ENCODE measurements at regions not wholly inside any gene's neighbourhood (a gene's known extent, or its start where the extent isn't known, plus 50 kb on each side); places are given as distances from the start of the nearest gene placed in this dataset.

DNA sequence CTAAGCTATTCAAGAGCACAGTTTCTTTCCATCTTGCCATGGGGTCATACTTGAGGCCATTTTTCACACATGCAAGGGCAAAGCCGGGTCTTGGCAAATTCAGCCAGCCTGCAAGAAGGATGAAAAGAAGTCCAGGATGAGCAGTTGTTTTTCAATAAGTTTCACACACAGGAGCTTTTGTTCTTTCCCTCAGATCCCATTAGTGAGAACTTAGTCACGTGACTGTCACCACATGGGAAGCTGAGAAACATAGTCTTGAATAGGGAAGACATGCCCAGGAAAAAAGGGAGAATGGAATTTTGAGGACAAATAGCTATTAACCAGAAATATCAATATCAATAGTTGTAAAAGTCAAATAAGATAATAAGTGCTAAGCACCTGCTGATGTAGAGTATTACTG is 137.7 kb downstream of the AHR start:
- H3K4me3 ChIP-seq (ENCODE audit: low read depth in 2 of 2, low read length in 1 of 2) = no peak overlapping the region
- TF ChIP-seq POLR2AphosphoS5 (IDR thresholded peaks at IDR 0.05; ENCODE audit: low read depth, low read length) (no peak), RAD21 (IDR thresholded peaks at IDR 0.05; ENCODE audit: low read length) (no peak), FOSL2 (IDR thresholded peaks at IDR 0.05; ENCODE audit: borderline replicate concordance, low read depth) (no peak), JUND (IDR thresholded peaks at IDR 0.05) (no peak), TEAD4 (IDR thresholded peaks at IDR 0.05; ENCODE audit: borderline replicate concordance, insufficient read depth) (no peak), FOXM1 (IDR thresholded peaks at IDR 0.05; ENCODE audit: low read depth) (no peak), RFX5 (IDR thresholded peaks at IDR 0.05; ENCODE audit: low read length) (no peak), SIN3A (IDR thresholded peaks at IDR 0.05; ENCODE audit: borderline replicate concordance, low read depth, low read length) (no peak), SMC3 (IDR thresholded peaks at IDR 0.05; ENCODE audit: low read depth, low read length) (no peak), GATA2 (CRISPR knock-in tag; IDR thresholded peaks at IDR 0.05) (no peak), NRF1 (IDR thresholded peaks at IDR 0.05; ENCODE audit: low read depth, low read length) (no peak), TAF1 (IDR thresholded peaks at IDR 0.05; ENCODE audit: borderline replicate concordance, low read depth, low read length) (no peak), GABPA (IDR thresholded peaks at IDR 0.05; ENCODE audit: low read depth) (no peak)
- TF ChIP-seq, protein P1, sequence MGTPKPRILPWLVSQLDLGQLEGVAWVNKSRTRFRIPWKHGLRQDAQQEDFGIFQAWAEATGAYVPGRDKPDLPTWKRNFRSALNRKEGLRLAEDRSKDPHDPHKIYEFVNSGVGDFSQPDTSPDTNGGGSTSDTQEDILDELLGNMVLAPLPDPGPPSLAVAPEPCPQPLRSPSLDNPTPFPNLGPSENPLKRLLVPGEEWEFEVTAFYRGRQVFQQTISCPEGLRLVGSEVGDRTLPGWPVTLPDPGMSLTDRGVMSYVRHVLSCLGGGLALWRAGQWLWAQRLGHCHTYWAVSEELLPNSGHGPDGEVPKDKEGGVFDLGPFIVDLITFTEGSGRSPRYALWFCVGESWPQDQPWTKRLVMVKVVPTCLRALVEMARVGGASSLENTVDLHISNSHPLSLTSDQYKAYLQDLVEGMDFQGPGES (IDR thresholded peaks at IDR 0.05; ENCODE audit: low read depth, low read length) = no peak
- TF ChIP-seq, protein P2, sequence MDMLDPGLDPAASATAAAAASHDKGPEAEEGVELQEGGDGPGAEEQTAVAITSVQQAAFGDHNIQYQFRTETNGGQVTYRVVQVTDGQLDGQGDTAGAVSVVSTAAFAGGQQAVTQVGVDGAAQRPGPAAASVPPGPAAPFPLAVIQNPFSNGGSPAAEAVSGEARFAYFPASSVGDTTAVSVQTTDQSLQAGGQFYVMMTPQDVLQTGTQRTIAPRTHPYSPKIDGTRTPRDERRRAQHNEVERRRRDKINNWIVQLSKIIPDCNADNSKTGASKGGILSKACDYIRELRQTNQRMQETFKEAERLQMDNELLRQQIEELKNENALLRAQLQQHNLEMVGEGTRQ (IDR thresholded peaks at IDR 0.05; ENCODE audit: borderline replicate concordance, low read depth, low read length) = no peak
- TF ChIP-seq, protein P3, sequence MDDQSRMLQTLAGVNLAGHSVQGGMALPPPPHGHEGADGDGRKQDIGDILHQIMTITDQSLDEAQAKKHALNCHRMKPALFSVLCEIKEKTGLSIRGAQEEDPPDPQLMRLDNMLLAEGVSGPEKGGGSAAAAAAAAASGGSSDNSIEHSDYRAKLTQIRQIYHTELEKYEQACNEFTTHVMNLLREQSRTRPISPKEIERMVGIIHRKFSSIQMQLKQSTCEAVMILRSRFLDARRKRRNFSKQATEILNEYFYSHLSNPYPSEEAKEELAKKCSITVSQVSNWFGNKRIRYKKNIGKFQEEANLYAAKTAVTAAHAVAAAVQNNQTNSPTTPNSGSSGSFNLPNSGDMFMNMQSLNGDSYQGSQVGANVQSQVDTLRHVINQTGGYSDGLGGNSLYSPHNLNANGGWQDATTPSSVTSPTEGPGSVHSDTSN (IDR thresholded peaks at IDR 0.05) = no peak
- TF ChIP-seq, protein P4, sequence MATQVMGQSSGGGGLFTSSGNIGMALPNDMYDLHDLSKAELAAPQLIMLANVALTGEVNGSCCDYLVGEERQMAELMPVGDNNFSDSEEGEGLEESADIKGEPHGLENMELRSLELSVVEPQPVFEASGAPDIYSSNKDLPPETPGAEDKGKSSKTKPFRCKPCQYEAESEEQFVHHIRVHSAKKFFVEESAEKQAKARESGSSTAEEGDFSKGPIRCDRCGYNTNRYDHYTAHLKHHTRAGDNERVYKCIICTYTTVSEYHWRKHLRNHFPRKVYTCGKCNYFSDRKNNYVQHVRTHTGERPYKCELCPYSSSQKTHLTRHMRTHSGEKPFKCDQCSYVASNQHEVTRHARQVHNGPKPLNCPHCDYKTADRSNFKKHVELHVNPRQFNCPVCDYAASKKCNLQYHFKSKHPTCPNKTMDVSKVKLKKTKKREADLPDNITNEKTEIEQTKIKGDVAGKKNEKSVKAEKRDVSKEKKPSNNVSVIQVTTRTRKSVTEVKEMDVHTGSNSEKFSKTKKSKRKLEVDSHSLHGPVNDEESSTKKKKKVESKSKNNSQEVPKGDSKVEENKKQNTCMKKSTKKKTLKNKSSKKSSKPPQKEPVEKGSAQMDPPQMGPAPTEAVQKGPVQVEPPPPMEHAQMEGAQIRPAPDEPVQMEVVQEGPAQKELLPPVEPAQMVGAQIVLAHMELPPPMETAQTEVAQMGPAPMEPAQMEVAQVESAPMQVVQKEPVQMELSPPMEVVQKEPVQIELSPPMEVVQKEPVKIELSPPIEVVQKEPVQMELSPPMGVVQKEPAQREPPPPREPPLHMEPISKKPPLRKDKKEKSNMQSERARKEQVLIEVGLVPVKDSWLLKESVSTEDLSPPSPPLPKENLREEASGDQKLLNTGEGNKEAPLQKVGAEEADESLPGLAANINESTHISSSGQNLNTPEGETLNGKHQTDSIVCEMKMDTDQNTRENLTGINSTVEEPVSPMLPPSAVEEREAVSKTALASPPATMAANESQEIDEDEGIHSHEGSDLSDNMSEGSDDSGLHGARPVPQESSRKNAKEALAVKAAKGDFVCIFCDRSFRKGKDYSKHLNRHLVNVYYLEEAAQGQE (IDR thresholded peaks at IDR 0.05; ENCODE audit: low read depth, low read length) = no peak
- H3K9ac ChIP-seq = no peak overlapping the region
- no peaks in the 10 kb centered on the region for H3K9me2 ChIP-seq
- 3% methylated on average over 2 of the region's 2 CpGs for WGBS (ENCODE audit: low lambda C conversion rate)
- no peak overlapping the region for H3K27ac ChIP-seq (ENCODE audit: low read depth in 2 of 2, low read length in 1 of 2)
- H3K4me2 ChIP-seq = no peak overlapping the region
- POLR2A ChIA-PET = no interaction called here
- H3K9me3 ChIP-seq = no peaks in the 10 kb centered on the region
- no peaks in the 10 kb centered on the region for H3F3A ChIP-seq (replicated peaks; ENCODE audit: insufficient read depth)
- H3K27me3 ChIP-seq (ENCODE audit: insufficient read depth) = no peaks in the 10 kb centered on the region; the same call in 1 of the 2 replicates
- no peaks in the 10 kb centered on the region for H3K36me3 ChIP-seq (replicated peaks in 1 of 2; ENCODE audit: control insufficient read depth in 1 of 2, insufficient read depth in 2 of 2, low read length in 1 of 2)
- no peak overlapping the region for H2AFZ ChIP-seq (ENCODE audit: low read depth)
- CTCF ChIA-PET = interaction anchor here (1.0 kb wide), 1 partner anchor 24 kb away, joined by 3 read pairs; no protein-coding TSS in a partner anchor
- H3K4me1 ChIP-seq (ENCODE audit: control insufficient read depth in 1 of 2, insufficient read depth in 2 of 2, low read depth in 1 of 2, low read length in 1 of 2) = no peaks in the 10 kb centered on the region
- H3K79me2 ChIP-seq (ENCODE audit: insufficient read depth) = no peaks in the 10 kb centered on the region
- no peak for DNase-seq
- no peaks in the 10 kb centered on the region for H4K20me1 ChIP-seq (ENCODE audit: insufficient read depth)

Measured in SK-N-SH (cell line).